GM23248 (cell line): ENCODE measurements at regions not wholly inside any gene's neighbourhood (a gene's known extent, or its start where the extent isn't known, plus 50 kb on each side); places are given as distances from the start of the nearest gene placed in this dataset.

ENCODE experiments used
- EZH2 ChIP-seq: fragments of 200-600 bp; sonication (generic); IDR thresholded peaks from 2 replicates; pipeline ENCODE4 v1.6.1; 2018; ENCODE audit warnings: antibody characterized with exemption, mild to moderate bottlenecking; ENCODE audit not compliant: insufficient read depth, poor library complexity, severe bottlenecking
- EZH2phosphoT487 ChIP-seq: fragments of 200-600 bp; sonication (generic); IDR thresholded peaks from 2 replicates; pipeline ENCODE4 v1.6.1; 2018; ENCODE audit warnings: antibody characterized with exemption, moderate library complexity, mild to moderate bottlenecking, low read depth; ENCODE audit not compliant: insufficient read depth

GRCh38 chr1:232467073-232467760, 162.7 kb downstream of the SIPA1L2 start:
- TF ChIP-seq EZH2 (no peak), EZH2phosphoT487 (no peak)
